GM12878 (cell line): ENCODE measurements at regions not wholly inside any gene's neighbourhood (a gene's known extent, or its start where the extent isn't known, plus 50 kb on each side); places are given as distances from the start of the nearest gene placed in this dataset.

ENCODE experiments used
- CHD2 ChIP-seq: IDR thresholded peaks from 2 replicates; pipeline ENCODE4 v1.6.1; 2011; ENCODE audit warnings: low read depth, low read length, improper control_type of control experiment, borderline replicate concordance
- DPF2 ChIP-seq: fragments of 450-650 bp; IDR thresholded peaks from 2 replicates; pipeline ENCODE4 v1.6.1; 2017; ENCODE audit warnings: mild to moderate bottlenecking
- EED ChIP-seq: sonication (generic); IDR thresholded peaks from 2 replicates; pipeline ENCODE4 v1.6.1; 2016; ENCODE audit warnings: antibody characterized with exemption, low read depth
- EZH2 ChIP-seq: IDR thresholded peaks from 2 replicates; pipeline ENCODE4 v1.6.1; 2012; ENCODE audit warnings: low read depth, mild to moderate bottlenecking, control low read depth, inconsistent platforms, low read length, borderline replicate concordance; ENCODE audit not compliant: control insufficient read depth
- LARP7 ChIP-seq: fragments of 450-650 bp; IDR thresholded peaks from 2 replicates; pipeline ENCODE4 v1.6.1; 2017; ENCODE audit warnings: mild to moderate bottlenecking
- RAD21 ChIP-seq: IDR thresholded peaks from 2 replicates; pipeline ENCODE4 v1.6.1; 2011; ENCODE audit warnings: mild to moderate bottlenecking, low read depth, low read length, moderate library complexity; ENCODE audit not compliant: insufficient read depth
- RBBP5 ChIP-seq: fragments of 200-600 bp; sonication (generic); conservative IDR thresholded peaks from 2 replicates; pipeline ENCODE4 v1.6.1; 2016
- SIX5 ChIP-seq: IDR thresholded peaks from 2 replicates; pipeline ENCODE4 v1.6.1; 2011; ENCODE audit warnings: mild to moderate bottlenecking, low read depth, low read length, moderate library complexity; ENCODE audit not compliant: severe bottlenecking
- TARDBP ChIP-seq: IDR thresholded peaks from 2 replicates; pipeline ENCODE4 v1.6.1; 2016; ENCODE audit warnings: borderline replicate concordance
- WRNIP1 ChIP-seq: IDR thresholded peaks from 2 replicates; pipeline ENCODE4 v1.6.1; 2011; ENCODE audit warnings: low read depth, low read length, improper control_type of control experiment, borderline replicate concordance
- TF ChIP-seq, protein P1 (sequence below): IDR thresholded peaks from 2 replicates; pipeline ENCODE4 v1.6.1; 2011; ENCODE audit warnings: borderline replicate concordance, low read depth, mild to moderate bottlenecking, moderate library complexity, low read length; ENCODE audit not compliant: insufficient read depth, poor library complexity, severe bottlenecking
- TF ChIP-seq, protein P2 (sequence below): IDR thresholded peaks from 2 replicates; pipeline ENCODE4 v1.6.1; 2012; ENCODE audit warnings: low read depth, low read length, improper control_type of control experiment
- TF ChIP-seq, protein P3 (sequence below): fragments of 450-650 bp; formaldehyde crosslinking; IDR thresholded peaks from 2 replicates; pipeline ENCODE4 v1.4.0; 2022; ENCODE audit warnings: mild to moderate bottlenecking, moderate library complexity

DNA sequence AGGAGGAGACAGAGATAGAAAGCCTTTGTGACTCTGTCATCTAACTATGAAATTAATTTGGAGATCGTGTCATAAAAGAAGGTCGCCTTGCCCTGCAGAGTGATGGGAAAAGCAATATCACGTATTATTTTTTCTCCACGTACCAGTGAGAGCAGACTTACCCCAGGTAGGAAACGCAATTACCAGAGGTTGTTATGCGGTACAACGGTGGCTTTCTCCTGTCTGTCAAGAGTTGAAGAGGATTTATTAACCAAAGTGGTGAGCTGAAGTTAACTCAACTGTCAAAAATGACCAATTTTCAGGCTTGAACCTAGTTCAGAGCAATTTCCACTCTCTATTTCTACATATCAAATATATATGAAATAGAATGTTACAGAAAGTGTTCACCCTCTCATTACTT is 282.6 kb upstream of the PFKP start (continued):
- TF ChIP-seq, protein P1, sequence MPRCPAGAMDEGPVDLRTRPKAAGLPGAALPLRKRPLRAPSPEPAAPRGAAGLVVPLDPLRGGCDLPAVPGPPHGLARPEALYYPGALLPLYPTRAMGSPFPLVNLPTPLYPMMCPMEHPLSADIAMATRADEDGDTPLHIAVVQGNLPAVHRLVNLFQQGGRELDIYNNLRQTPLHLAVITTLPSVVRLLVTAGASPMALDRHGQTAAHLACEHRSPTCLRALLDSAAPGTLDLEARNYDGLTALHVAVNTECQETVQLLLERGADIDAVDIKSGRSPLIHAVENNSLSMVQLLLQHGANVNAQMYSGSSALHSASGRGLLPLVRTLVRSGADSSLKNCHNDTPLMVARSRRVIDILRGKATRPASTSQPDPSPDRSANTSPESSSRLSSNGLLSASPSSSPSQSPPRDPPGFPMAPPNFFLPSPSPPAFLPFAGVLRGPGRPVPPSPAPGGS = no peak
- TF ChIP-seq, protein P2, sequence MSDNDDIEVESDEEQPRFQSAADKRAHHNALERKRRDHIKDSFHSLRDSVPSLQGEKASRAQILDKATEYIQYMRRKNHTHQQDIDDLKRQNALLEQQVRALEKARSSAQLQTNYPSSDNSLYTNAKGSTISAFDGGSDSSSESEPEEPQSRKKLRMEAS = no peak
- no peak for TF ChIP-seq EZH2
- no peak for TF ChIP-seq CHD2
- TF ChIP-seq LARP7 = no peak
- TF ChIP-seq RAD21 = no peak
- no peak for TF ChIP-seq TARDBP
- no peak for TF ChIP-seq RBBP5
- no peak for TF ChIP-seq WRNIP1
- TF ChIP-seq, protein P3, sequence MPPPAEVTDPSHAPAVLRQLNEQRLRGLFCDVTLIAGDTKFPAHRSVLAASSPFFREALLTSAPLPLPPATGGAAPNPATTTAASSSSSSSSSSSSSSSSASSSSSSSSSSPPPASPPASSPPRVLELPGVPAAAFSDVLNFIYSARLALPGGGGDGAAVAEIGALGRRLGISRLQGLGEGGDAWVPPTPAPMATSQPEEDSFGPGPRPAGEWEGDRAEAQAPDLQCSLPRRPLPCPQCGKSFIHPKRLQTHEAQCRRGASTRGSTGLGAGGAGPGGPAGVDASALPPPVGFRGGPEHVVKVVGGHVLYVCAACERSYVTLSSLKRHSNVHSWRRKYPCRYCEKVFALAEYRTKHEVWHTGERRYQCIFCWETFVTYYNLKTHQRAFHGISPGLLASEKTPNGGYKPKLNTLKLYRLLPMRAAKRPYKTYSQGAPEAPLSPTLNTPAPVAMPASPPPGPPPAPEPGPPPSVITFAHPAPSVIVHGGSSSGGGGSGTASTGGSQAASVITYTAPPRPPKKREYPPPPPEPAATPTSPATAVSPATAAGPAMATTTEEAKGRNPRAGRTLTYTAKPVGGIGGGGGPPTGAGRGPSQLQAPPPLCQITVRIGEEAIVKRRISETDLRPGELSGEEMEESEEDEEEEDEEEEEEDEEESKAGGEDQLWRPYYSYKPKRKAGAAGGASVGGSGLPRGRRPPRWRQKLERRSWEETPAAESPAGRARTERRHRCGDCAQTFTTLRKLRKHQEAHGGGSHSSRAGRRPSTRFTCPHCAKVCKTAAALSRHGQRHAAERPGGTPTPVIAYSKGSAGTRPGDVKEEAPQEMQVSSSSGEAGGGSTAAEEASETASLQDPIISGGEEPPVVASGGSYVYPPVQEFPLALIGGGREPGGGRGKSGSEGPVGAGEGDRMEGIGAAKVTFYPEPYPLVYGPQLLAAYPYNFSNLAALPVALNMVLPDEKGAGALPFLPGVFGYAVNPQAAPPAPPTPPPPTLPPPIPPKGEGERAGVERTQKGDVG = no peak
- no peak for TF ChIP-seq EED
- TF ChIP-seq DPF2 = no peak
- TF ChIP-seq SIX5 = no peak
